Breast epithelium (tissue), 3 donors: ENCODE measurements at regions not wholly inside any gene's neighbourhood (a gene's known extent, or its start where the extent isn't known, plus 50 kb on each side); places are given as distances from the start of the nearest gene placed in this dataset.

Experiments used
- POLR2A ChIP-seq: fragments of 450-650 bp; IDR thresholded peaks from one replicate; pipeline ENCODE4 v1.6.1; 2016; ENCODE audit warnings: antibody characterized with exemption, mild to moderate bottlenecking, moderate library complexity
- TF ChIP-seq, protein P1 (sequence below), 3 donors: fragments of 450-650 bp; IDR thresholded peaks; one replicate each; pipeline ENCODE4 v1.5.1; 2016 to 2017; ENCODE audit warnings: antibody characterized with exemption in 3 of 3, mild to moderate bottlenecking in 3 of 3, moderate library complexity in 3 of 3

DNA sequence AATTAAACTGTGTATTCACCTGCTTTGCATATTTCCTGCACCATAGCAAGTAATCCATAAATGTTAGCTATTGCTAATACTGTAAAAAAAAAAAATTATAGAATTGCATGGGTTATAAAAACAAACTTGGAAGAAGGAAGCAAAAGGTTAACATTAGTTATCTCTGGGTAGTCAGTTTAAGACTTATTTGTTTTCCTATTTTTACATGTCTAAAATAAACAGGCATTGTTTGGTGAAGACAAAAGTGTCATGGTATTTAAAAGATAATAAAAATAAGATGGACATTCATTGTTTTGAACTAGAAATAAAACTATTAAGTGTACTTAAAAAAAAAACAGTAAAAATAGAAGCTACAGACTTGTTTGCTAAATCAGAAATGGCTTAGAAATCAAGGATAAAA, 313.8 kb downstream of the SOX9 start:
- TF ChIP-seq, protein P1, sequence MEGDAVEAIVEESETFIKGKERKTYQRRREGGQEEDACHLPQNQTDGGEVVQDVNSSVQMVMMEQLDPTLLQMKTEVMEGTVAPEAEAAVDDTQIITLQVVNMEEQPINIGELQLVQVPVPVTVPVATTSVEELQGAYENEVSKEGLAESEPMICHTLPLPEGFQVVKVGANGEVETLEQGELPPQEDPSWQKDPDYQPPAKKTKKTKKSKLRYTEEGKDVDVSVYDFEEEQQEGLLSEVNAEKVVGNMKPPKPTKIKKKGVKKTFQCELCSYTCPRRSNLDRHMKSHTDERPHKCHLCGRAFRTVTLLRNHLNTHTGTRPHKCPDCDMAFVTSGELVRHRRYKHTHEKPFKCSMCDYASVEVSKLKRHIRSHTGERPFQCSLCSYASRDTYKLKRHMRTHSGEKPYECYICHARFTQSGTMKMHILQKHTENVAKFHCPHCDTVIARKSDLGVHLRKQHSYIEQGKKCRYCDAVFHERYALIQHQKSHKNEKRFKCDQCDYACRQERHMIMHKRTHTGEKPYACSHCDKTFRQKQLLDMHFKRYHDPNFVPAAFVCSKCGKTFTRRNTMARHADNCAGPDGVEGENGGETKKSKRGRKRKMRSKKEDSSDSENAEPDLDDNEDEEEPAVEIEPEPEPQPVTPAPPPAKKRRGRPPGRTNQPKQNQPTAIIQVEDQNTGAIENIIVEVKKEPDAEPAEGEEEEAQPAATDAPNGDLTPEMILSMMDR (IDR thresholded peaks at IDR 0.05) = no peak
- TF ChIP-seq POLR2A = no peak
